Esophagus squamous epithelium (tissue), 5 donors: ENCODE measurements at regions not wholly inside any gene's neighbourhood (a gene's known extent, or its start where the extent isn't known, plus 50 kb on each side); places are given as distances from the start of the nearest gene placed in this dataset.

Source experiments
- DNase-seq: peaks from one replicate; lab custom pipeline; 2025; lab: John Stamatoyannopoulos, UW
- H3K27ac ChIP-seq, 4 donors: fragments of 200-600 bp; sonication (generic); one replicate each; pipeline ENCODE4 v1.5.1; 2016 to 2019; ENCODE audit warnings: mild to moderate bottlenecking in 1 of 4
- H3K27me3 ChIP-seq, 4 donors: fragments of 200-600 bp; sonication (generic); 1 replicate in 3 of 4; 2 replicates in 1 of 4; pipeline versions ENCODE4 v1.5.1 to v1.6.0; 2017 to 2021; ENCODE audit warnings: antibody characterized with exemption in 1 of 4
- H3K36me3 ChIP-seq, 3 donors: fragments of 200-600 bp; sonication (generic); one replicate each; pipeline ENCODE4 v1.5.1; 2016 to 2019
- H3K4me1 ChIP-seq, 3 donors: fragments of 200-600 bp; sonication (generic); one replicate each; pipeline ENCODE4 v1.5.1; 2017 to 2019
- H3K4me3 ChIP-seq, 4 donors: fragments of 200-600 bp; sonication (generic); 1 replicate in 3 of 4; 2 replicates in 1 of 4; pipeline ENCODE4 v1.5.1; 2016 to 2019; ENCODE audit warnings: mild to moderate bottlenecking in 2 of 4, moderate library complexity in 1 of 4
- H3K9me3 ChIP-seq, 3 donors: fragments of 200-600 bp; sonication (generic); one replicate each; pipeline ENCODE4 v1.5.1; 2016 to 2019
- POLR2A ChIP-seq, 4 donors: fragments of 450-650 bp; IDR thresholded peaks; one replicate each; pipeline ENCODE4 v1.6.1; 2017; ENCODE audit warnings: antibody characterized with exemption in 4 of 4, mild to moderate bottlenecking in 4 of 4, moderate library complexity in 3 of 4
- WGBS, 2 donors: methylation state at CpG; one replicate each; pipeline ENCODE4 v1.1.5; 2018; 5-methylcytosine and 5-hydroxymethylcytosine counted together
- intact Hi-C: fragments of 100-400 bp; cut with DNase I; formaldehyde crosslinking; loops from one replicate; pipeline ENCODE4 v1.15.0; 2022
- TF ChIP-seq, protein P1 (sequence below), 6 experiments: fragments of 450-650 bp in 4 of 6; fragments of 200-600 bp in 2 of 6; sonication (generic) in 2 of 6; IDR thresholded peaks; one replicate each; pipeline ENCODE4 v1.5.1; 2016 to 2019; ENCODE audit warnings: antibody characterized with exemption in 6 of 6, mild to moderate bottlenecking in 4 of 6, moderate library complexity in 4 of 6
- donor health status: DM: yes; HTN: yes; CAD: no.

DNA sequence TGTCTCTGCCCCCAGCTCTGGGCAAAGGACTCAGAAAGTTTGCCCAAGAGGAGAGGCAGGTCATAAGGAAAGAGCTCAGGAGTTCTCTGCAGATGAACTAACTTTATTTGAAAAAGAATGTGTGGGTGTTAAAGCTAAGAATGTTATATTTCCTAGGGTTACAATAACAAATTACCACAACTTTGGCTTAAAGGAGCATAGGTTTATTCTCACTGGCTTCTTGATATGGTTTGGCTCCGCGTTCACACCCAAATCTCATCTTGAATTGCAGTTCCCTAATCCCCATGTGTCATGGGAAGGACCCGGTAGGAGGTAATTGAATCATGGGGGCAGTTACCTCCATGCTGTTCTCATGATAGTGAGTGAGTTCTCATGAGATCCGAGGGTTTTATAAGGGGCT, 383.7 kb upstream of the CFAP20DC start:
- no peak overlapping the region for H3K4me3 ChIP-seq
- 83 to 85% methylated on average over 2 to 4 of the region's 4 CpGs for WGBS, 2 donors
- H3K27ac ChIP-seq, result no peak overlapping the region
- no peaks in the 10 kb centered on the region for H3K27me3 ChIP-seq
- no peaks in the 10 kb centered on the region for H3K36me3 ChIP-seq
- H3K9me3 ChIP-seq, result no peaks in the 10 kb centered on the region
- no peak for DNase-seq
- no peak for TF ChIP-seq POLR2A (IDR thresholded peaks at IDR 0.05)
- TF ChIP-seq, protein P1, sequence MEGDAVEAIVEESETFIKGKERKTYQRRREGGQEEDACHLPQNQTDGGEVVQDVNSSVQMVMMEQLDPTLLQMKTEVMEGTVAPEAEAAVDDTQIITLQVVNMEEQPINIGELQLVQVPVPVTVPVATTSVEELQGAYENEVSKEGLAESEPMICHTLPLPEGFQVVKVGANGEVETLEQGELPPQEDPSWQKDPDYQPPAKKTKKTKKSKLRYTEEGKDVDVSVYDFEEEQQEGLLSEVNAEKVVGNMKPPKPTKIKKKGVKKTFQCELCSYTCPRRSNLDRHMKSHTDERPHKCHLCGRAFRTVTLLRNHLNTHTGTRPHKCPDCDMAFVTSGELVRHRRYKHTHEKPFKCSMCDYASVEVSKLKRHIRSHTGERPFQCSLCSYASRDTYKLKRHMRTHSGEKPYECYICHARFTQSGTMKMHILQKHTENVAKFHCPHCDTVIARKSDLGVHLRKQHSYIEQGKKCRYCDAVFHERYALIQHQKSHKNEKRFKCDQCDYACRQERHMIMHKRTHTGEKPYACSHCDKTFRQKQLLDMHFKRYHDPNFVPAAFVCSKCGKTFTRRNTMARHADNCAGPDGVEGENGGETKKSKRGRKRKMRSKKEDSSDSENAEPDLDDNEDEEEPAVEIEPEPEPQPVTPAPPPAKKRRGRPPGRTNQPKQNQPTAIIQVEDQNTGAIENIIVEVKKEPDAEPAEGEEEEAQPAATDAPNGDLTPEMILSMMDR (IDR thresholded peaks at IDR 0.05), result no peak
- intact Hi-C loops, result no loop called here
- no peaks in the 10 kb centered on the region for H3K4me1 ChIP-seq

DNA sequence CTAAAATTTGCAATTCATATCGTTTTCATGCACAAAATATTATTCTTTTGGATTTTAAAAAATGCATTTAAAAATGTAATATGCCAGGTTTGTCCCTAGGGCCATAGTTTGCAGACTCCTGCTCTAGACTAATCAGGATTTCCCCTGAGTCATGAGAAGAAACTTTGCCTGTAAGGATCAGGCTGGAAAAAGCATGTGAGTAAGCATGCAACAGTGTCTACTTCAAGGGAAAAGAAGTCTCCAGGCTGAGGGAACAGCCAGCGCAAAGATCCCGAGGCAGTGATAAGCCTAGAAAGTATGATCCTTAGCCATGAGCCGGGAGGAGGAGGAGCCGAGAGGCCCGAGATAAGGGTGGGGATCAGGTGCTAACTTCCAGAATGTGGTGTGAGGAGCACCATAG, 382.8 kb upstream of the CFAP20DC start:
- Histone ChIP-seq H3K9me3 (no peaks in the 10 kb centered on the region), H3K27me3 (no peaks in the 10 kb centered on the region), H3K4me1 (no peaks in the 10 kb centered on the region), H3K36me3 (no peaks in the 10 kb centered on the region), H3K27ac (no peak overlapping the region), H3K4me3 (no peak overlapping the region)
- intact Hi-C loops, result no loop called here
- DNase-seq, result no peak
- 88 to 90% methylated on average over 5 of the region's 6 CpGs for WGBS, 2 donors
- TF ChIP-seq, protein P1 (IDR thresholded peaks at IDR 0.05), result no peak
- no peak for TF ChIP-seq POLR2A (IDR thresholded peaks at IDR 0.05)

DNA sequence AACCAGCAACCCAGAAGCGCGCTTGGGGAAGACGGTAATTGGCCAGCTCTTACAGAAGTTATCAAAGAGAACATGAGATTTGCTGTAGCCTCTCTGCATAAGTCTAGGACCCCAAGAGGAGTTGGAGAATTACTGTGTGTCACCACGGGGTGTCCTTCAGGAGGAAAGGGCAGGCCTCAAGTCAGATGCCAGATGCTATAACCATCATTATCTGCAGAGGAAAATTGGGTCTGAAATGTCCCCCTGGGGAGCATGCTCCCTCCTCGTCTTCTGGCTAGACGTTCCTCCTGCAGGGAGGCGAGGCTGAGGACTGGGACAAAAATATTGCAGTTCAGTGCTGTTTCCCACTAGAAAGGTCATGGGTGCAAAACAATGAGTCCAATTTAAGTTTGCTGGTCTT, 380.5 kb upstream of the CFAP20DC start:
- WGBS, 2 donors, result 78 to 79% methylated on average over 6 to 7 of the region's 7 CpGs
- intact Hi-C loops, result no loop called here
- no peaks in the 10 kb centered on the region for H3K36me3 ChIP-seq
- H3K4me3 ChIP-seq, result no peak overlapping the region
- no peak for DNase-seq
- H3K27me3 ChIP-seq, result no peaks in the 10 kb centered on the region
- no peaks in the 10 kb centered on the region for H3K4me1 ChIP-seq
- no peaks in the 10 kb centered on the region for H3K9me3 ChIP-seq
- no peak overlapping the region for H3K27ac ChIP-seq
- TF ChIP-seq, protein P1 (IDR thresholded peaks at IDR 0.05), result no peak
- TF ChIP-seq POLR2A (IDR thresholded peaks at IDR 0.05), result no peak

DNA sequence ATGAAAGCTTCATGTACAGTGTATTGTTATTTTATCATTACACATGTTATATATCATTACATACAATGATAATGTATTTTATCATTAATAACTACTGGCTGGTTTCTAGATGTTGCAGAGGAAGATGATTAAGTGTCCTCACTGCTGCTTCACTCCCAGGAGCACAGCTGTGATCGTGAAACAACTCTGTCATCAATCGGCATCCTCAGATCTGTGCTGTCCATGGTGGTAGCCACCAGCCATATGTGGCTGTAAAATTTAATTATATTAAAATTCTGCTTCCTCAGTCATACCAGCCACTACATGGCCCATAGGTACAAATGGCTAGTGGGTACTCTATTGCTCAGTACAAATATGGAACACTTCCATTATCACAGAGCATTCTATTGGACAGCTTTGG, 379.4 kb upstream of the CFAP20DC start:
- DNase-seq, result no peak
- Histone ChIP-seq H3K27me3 (no peaks in the 10 kb centered on the region), H3K36me3 (no peaks in the 10 kb centered on the region), H3K27ac (no peak overlapping the region), H3K4me1 (no peaks in the 10 kb centered on the region), H3K4me3 (no peak overlapping the region), H3K9me3 (no peaks in the 10 kb centered on the region)
- no peak for TF ChIP-seq POLR2A (IDR thresholded peaks at IDR 0.05)
- TF ChIP-seq, protein P1 (IDR thresholded peaks at IDR 0.05), result no peak
- 80% methylated on average over 1 to 2 of the region's 2 CpGs for WGBS, 2 donors
- intact Hi-C loops, result no loop called here

DNA sequence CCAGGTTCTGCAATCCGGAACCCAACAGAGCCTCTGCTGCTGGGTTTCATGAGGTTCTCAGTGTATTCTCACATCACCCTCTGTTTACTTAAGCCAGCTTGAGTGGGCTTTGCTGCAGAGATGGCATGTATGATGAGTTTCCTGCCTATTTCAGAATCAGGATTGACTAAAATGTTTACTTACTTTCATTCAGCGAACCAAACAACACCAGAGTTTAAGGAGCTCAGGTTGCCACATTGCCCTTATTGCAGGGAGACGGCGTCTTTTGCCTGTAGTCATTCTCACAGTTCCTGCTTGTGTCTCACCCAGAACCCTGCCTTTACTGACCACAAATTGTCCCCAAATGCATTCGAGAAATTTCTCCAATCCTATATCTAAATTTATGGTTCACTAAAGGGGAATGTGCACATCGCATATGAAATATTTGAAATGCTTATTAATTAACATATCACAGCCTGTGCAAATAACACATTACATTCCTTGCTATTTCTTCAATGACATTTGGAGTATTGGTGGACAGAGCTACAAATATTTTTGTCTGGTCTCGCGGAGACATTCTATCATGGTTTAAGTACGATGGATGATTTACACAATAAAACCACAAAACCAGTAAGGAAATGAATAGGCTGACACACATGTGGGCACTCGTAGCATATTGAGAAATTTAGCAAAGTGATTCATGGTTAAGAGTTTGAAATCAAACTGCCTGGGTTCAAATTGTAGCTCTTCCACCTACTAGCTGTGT, 377.2 kb upstream of the CFAP20DC start:
- intact Hi-C loops, result no loop called here
- no peaks in the 10 kb centered on the region for H3K36me3 ChIP-seq
- TF ChIP-seq, protein P1 (IDR thresholded peaks at IDR 0.05), result no peak
- H3K4me1 ChIP-seq, result no peaks in the 10 kb centered on the region
- no peaks in the 10 kb centered on the region for H3K27me3 ChIP-seq
- H3K9me3 ChIP-seq, result no peaks in the 10 kb centered on the region
- no peak overlapping the region for H3K27ac ChIP-seq
- no peak overlapping the region for H3K4me3 ChIP-seq
- 48 to 58% methylated on average over 10 of the region's 10 CpGs for WGBS, 2 donors
- DNase-seq, result no peak
